ENCODE measurements at regions not wholly inside any gene's neighbourhood (a gene's known extent, or its start where the extent isn't known, plus 50 kb on each side); places are given as distances from the start of the nearest gene placed in this dataset.

GRCh38 chr5:39494107-39494510 lies 69.3 kb upstream of the DAB2 start:
- intact Hi-C loops (cut with micrococcal nuclease) = no loop called here
- DNase-seq = no peak
- H3K27ac ChIP-seq (ENCODE audit: low read depth, low read length) = no peak overlapping the region
- ChIA-PET POLR2A (ENCODE audit: partially characterized antibody) (no interaction called here), CTCF (ENCODE audit: partially characterized antibody) (no interaction called here)
- H3K36me3 ChIP-seq (ENCODE audit: insufficient read depth, low read length) = no peaks in the 10 kb centered on the region
- Mint-ChIP-seq H3K36me3 (peaks cover 0 to 2% of the 10 kb centered on the region in 2 donors), H3K27ac (no peak overlapping the region), H3K27me3 (peaks cover 7 to 11% of the 10 kb centered on the region in 2 donors), H3K9me3 (peaks cover 5 to 28% (median 16%) of the 10 kb centered on the region in 8 donors), H3K4me1 (no peaks in the 10 kb centered on the region), H3K4me3 (no peak overlapping the region)
- H3K9me3 ChIP-seq (ENCODE audit: control insufficient read depth in 1 of 2, low read length in 2 of 2) = peaks cover 0 to 4% of the 10 kb centered on the region in 2 donors
- no peaks in the 10 kb centered on the region for H3K27me3 ChIP-seq (ENCODE audit: insufficient read depth, low read length)
- no peak overlapping the region for H3K4me3 ChIP-seq (ENCODE audit: low read length in 2 of 2)
- H3K4me1 ChIP-seq (ENCODE audit: insufficient read depth, low read length) = no peaks in the 10 kb centered on the region

GRCh38 chr5:39491210-39491609 lies 66.4 kb upstream of the DAB2 start:
- Histone ChIP-seq H3K4me3 (ENCODE audit: low read length in 2 of 2) (no peak overlapping the region), H3K27ac (ENCODE audit: low read depth, low read length) (no peak overlapping the region), H3K36me3 (ENCODE audit: insufficient read depth, low read length) (no peaks in the 10 kb centered on the region), H3K27me3 (ENCODE audit: insufficient read depth, low read length) (no peaks in the 10 kb centered on the region), H3K9me3 (ENCODE audit: control insufficient read depth in 1 of 2, low read length in 2 of 2) (peaks cover 0 to 4% of the 10 kb centered on the region in 2 donors), H3K4me1 (ENCODE audit: insufficient read depth, low read length) (no peaks in the 10 kb centered on the region)
- H3K36me3 Mint-ChIP-seq = peaks cover 0 to 2% of the 10 kb centered on the region in 2 donors
- no peak for DNase-seq
- no peak overlapping the region for H3K27ac Mint-ChIP-seq
- H3K27me3 Mint-ChIP-seq = peaks cover 2 to 7% of the 10 kb centered on the region in 2 donors
- H3K9me3 Mint-ChIP-seq = peaks cover 5 to 28% (median 16%) of the 10 kb centered on the region in 8 donors
- ChIA-PET CTCF (ENCODE audit: partially characterized antibody) (no interaction called here), POLR2A (ENCODE audit: partially characterized antibody) (no interaction called here)
- H3K4me3 Mint-ChIP-seq = no peak overlapping the region
- intact Hi-C loops (cut with micrococcal nuclease) = no loop called here
- H3K4me1 Mint-ChIP-seq = no peaks in the 10 kb centered on the region

DNA sequence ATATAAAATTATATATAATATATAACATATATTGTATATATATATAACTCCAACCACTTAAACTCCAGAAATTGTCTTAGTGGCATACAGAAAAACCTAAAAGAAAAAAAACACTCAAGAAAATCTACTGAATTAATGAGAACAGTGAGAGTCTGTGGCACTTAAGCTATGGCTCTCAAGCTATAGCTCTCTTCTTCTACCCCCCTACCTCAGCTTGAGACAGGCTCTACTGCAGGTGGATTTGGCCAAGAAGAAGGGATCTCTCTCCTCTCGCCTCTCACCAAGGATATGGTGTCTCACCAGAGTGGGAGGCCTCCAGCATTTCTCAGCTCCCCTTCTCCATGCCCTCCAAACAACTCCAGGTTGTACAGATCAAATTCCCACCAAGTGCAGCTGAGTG lies 64.5 kb upstream of the DAB2 start:
- Histone ChIP-seq H3K4me1 (ENCODE audit: insufficient read depth, low read length) (no peaks in the 10 kb centered on the region), H3K27me3 (ENCODE audit: insufficient read depth, low read length) (no peaks in the 10 kb centered on the region), H3K9me3 (ENCODE audit: control insufficient read depth in 1 of 2, low read length in 2 of 2) (peaks cover 0 to 4% of the 10 kb centered on the region in 2 donors), H3K36me3 (ENCODE audit: insufficient read depth, low read length) (no peaks in the 10 kb centered on the region), H3K27ac (ENCODE audit: low read depth, low read length) (no peak overlapping the region), H3K4me3 (ENCODE audit: low read length in 2 of 2) (no peak overlapping the region)
- ChIA-PET CTCF (ENCODE audit: partially characterized antibody) (no interaction called here), POLR2A (ENCODE audit: partially characterized antibody) (no interaction called here)
- no peak overlapping the region for H3K4me3 Mint-ChIP-seq
- peaks cover 2 to 9% of the 10 kb centered on the region in 2 donors for H3K27me3 Mint-ChIP-seq
- no peak overlapping the region for H3K27ac Mint-ChIP-seq
- no peak for DNase-seq
- H3K9me3 Mint-ChIP-seq = peaks cover 5 to 28% (median 16%) of the 10 kb centered on the region in 8 donors
- intact Hi-C loops (cut with micrococcal nuclease) = no loop called here
- H3K4me1 Mint-ChIP-seq = no peaks in the 10 kb centered on the region
- H3K36me3 Mint-ChIP-seq = peaks cover 0 to 2% of the 10 kb centered on the region in 2 donors

DNA sequence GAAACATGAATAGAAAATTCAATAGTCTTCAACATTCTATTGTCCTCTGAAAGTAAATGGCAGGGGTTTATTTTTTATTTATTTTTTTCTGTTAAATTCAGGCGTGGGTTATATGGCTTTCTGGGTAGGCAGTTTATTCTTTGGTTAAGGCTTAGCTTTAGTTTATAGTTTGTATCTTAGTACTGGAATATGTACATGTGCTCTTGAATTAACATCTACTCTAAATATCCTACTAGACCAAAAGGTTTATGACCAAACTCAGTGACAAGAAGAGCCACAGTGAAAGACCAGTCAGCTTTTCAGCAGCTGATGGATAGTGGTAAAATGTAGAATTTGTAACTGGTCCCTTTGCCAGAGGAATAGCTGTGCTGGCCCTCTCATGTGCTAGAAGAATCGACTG lies 62.0 kb upstream of the DAB2 start:
- CTCF ChIA-PET (ENCODE audit: partially characterized antibody) = no interaction called here
- no peaks in the 10 kb centered on the region for H3K4me1 Mint-ChIP-seq
- H3K9me3 ChIP-seq (ENCODE audit: control insufficient read depth in 1 of 2, low read length in 2 of 2) = peaks cover 0 to 4% of the 10 kb centered on the region in 2 donors
- H3K27ac ChIP-seq (ENCODE audit: low read depth, low read length) = no peak overlapping the region
- intact Hi-C loops (cut with micrococcal nuclease) = no loop called here
- H3K27me3 ChIP-seq (ENCODE audit: insufficient read depth, low read length) = no peaks in the 10 kb centered on the region
- no peak for DNase-seq
- H3K36me3 Mint-ChIP-seq = peaks cover 0 to 2% of the 10 kb centered on the region in 2 donors
- H3K36me3 ChIP-seq (ENCODE audit: insufficient read depth, low read length) = no peaks in the 10 kb centered on the region
- no peaks in the 10 kb centered on the region for H3K4me1 ChIP-seq (ENCODE audit: insufficient read depth, low read length)
- POLR2A ChIA-PET (ENCODE audit: partially characterized antibody) = no interaction called here
- peaks cover 0 to 22% (median 17%) of the 10 kb centered on the region in 8 donors for H3K9me3 Mint-ChIP-seq
- H3K27ac Mint-ChIP-seq = no peak overlapping the region
- H3K4me3 ChIP-seq (ENCODE audit: low read length in 2 of 2) = no peak overlapping the region
- peaks cover 2 to 5% of the 10 kb centered on the region in 2 donors for H3K27me3 Mint-ChIP-seq
- no peak overlapping the region for H3K4me3 Mint-ChIP-seq

GRCh38 chr5:39486361-39486760 lies 61.6 kb upstream of the DAB2 start:
- no peaks in the 10 kb centered on the region for H3K4me1 Mint-ChIP-seq
- peaks cover 2 to 5% of the 10 kb centered on the region in 2 donors for H3K27me3 Mint-ChIP-seq
- Histone ChIP-seq H3K27me3 (ENCODE audit: insufficient read depth, low read length) (no peaks in the 10 kb centered on the region), H3K4me1 (ENCODE audit: insufficient read depth, low read length) (no peaks in the 10 kb centered on the region), H3K4me3 (ENCODE audit: low read length in 2 of 2) (no peak overlapping the region), H3K27ac (ENCODE audit: low read depth, low read length) (no peak overlapping the region), H3K36me3 (ENCODE audit: insufficient read depth, low read length) (no peaks in the 10 kb centered on the region), H3K9me3 (ENCODE audit: control insufficient read depth in 1 of 2, low read length in 2 of 2) (peaks cover 0 to 4% of the 10 kb centered on the region in 2 donors)
- H3K4me3 Mint-ChIP-seq = no peak overlapping the region
- intact Hi-C loops (cut with micrococcal nuclease) = no loop called here
- DNase-seq = no peak
- peaks cover 0 to 20% (median 14%) of the 10 kb centered on the region in 8 donors for H3K9me3 Mint-ChIP-seq
- peaks cover 0 to 2% of the 10 kb centered on the region in 2 donors for H3K36me3 Mint-ChIP-seq
- CTCF ChIA-PET (ENCODE audit: partially characterized antibody) = no interaction called here
- POLR2A ChIA-PET (ENCODE audit: partially characterized antibody) = no interaction called here
- H3K27ac Mint-ChIP-seq = no peak overlapping the region

GRCh38 chr5:39485079-39485478 lies 60.3 kb upstream of the DAB2 start:
- intact Hi-C loops (cut with micrococcal nuclease) = no loop called here
- Histone ChIP-seq H3K4me1 (ENCODE audit: insufficient read depth, low read length) (no peaks in the 10 kb centered on the region), H3K27me3 (ENCODE audit: insufficient read depth, low read length) (no peaks in the 10 kb centered on the region), H3K36me3 (ENCODE audit: insufficient read depth, low read length) (no peaks in the 10 kb centered on the region), H3K4me3 (ENCODE audit: low read length in 2 of 2) (no peak overlapping the region), H3K27ac (ENCODE audit: low read depth, low read length) (no peak overlapping the region), H3K9me3 (ENCODE audit: control insufficient read depth in 1 of 2, low read length in 2 of 2) (no peaks in the 10 kb centered on the region)
- Mint-ChIP-seq H3K4me1 (no peaks in the 10 kb centered on the region), H3K36me3 (no peaks in the 10 kb centered on the region), H3K9me3 (peaks cover 0 to 9% (median 7%) of the 10 kb centered on the region in 8 donors), H3K4me3 (no peak overlapping the region), H3K27ac (no peak overlapping the region), H3K27me3 (peaks cover 2 to 8% of the 10 kb centered on the region in 2 donors)
- ChIA-PET POLR2A (ENCODE audit: partially characterized antibody) (no interaction called here), CTCF (ENCODE audit: partially characterized antibody) (interaction anchor here (1.6 kb wide), 1 partner anchor 13 kb away, joined by 3 read pairs; no protein-coding TSS in a partner anchor)
- no peak for DNase-seq

GRCh38 chr5:39484673-39485072 lies 59.9 kb upstream of the DAB2 start:
- H3K27me3 Mint-ChIP-seq = peaks cover 5 to 8% of the 10 kb centered on the region in 2 donors
- no peaks in the 10 kb centered on the region for H3K36me3 ChIP-seq (ENCODE audit: insufficient read depth, low read length)
- H3K4me3 ChIP-seq (ENCODE audit: low read length in 2 of 2) = no peak overlapping the region
- H3K9me3 ChIP-seq (ENCODE audit: control insufficient read depth in 1 of 2, low read length in 2 of 2) = no peaks in the 10 kb centered on the region
- H3K9me3 Mint-ChIP-seq = peaks cover 0 to 5% (median 3%) of the 10 kb centered on the region in 8 donors
- no peak overlapping the region for H3K27ac Mint-ChIP-seq
- no peaks in the 10 kb centered on the region for H3K4me1 ChIP-seq (ENCODE audit: insufficient read depth, low read length)
- intact Hi-C loops (cut with micrococcal nuclease) = no loop called here
- H3K27me3 ChIP-seq (ENCODE audit: insufficient read depth, low read length) = no peaks in the 10 kb centered on the region
- no peaks in the 10 kb centered on the region for H3K36me3 Mint-ChIP-seq
- POLR2A ChIA-PET (ENCODE audit: partially characterized antibody) = no interaction called here
- CTCF ChIA-PET (ENCODE audit: partially characterized antibody) = interaction anchor here (1.6 kb wide), 1 partner anchor 13 kb away, joined by 3 read pairs; no protein-coding TSS in a partner anchor
- DNase-seq = no peak
- no peaks in the 10 kb centered on the region for H3K4me1 Mint-ChIP-seq
- no peak overlapping the region for H3K27ac ChIP-seq (ENCODE audit: low read depth, low read length)
- H3K4me3 Mint-ChIP-seq = no peak overlapping the region

- no peak overlapping the region for H3K4me3 ChIP-seq (ENCODE audit: low read length in 2 of 2)
- intact Hi-C loops (cut with micrococcal nuclease) = no loop called here
- H3K36me3 Mint-ChIP-seq = no peaks in the 10 kb centered on the region
- no peaks in the 10 kb centered on the region for H3K9me3 ChIP-seq (ENCODE audit: control insufficient read depth in 1 of 2, low read length in 2 of 2)
- POLR2A ChIA-PET (ENCODE audit: partially characterized antibody) = no interaction called here
- no peaks in the 10 kb centered on the region for H3K36me3 ChIP-seq (ENCODE audit: insufficient read depth, low read length)
- H3K9me3 Mint-ChIP-seq = peaks cover 0 to 2% (median 0%) of the 10 kb centered on the region in 8 donors
- no peak overlapping the region for H3K27ac Mint-ChIP-seq
- H3K4me1 ChIP-seq (ENCODE audit: insufficient read depth, low read length) = no peaks in the 10 kb centered on the region
- no peak for DNase-seq
- no peaks in the 10 kb centered on the region for H3K27me3 ChIP-seq (ENCODE audit: insufficient read depth, low read length)
- H3K4me1 Mint-ChIP-seq = no peaks in the 10 kb centered on the region
- no peak overlapping the region for H3K27ac ChIP-seq (ENCODE audit: low read depth, low read length)
- H3K27me3 Mint-ChIP-seq = peaks cover 4 to 5% of the 10 kb centered on the region in 2 donors
- CTCF ChIA-PET (ENCODE audit: partially characterized antibody) = no interaction called here
- H3K4me3 Mint-ChIP-seq = no peak overlapping the region
Observed at GRCh38 chr5:39482098-39482497, 57.3 kb upstream of the DAB2 start.
